GM13976 (cell line): ENCODE measurements at regions not wholly inside any gene's neighbourhood (a gene's known extent, or its start where the extent isn't known, plus 50 kb on each side); places are given as distances from the start of the nearest gene placed in this dataset.

Experiments used
- DNase-seq: peaks from one replicate; pipeline ENCODE4 v3.0.0; 2012; ENCODE audit warnings: low spot score
- in situ Hi-C: fragments of 300-500 bp; cut with MboI; formaldehyde crosslinking; loops from one replicate; pipeline ENCODE4 v1.12.0; 2022; ENCODE audit warnings: low sequenced_read_pairs, mixed read lengths, inconsistent platforms; ENCODE audit not compliant: unreplicated experiment
- TF ChIP-seq, protein P1 (sequence below): IDR thresholded peaks from 2 replicates; pipeline ENCODE4 v1.5.1; 2012; ENCODE audit warnings: borderline replicate concordance, mild to moderate bottlenecking; ENCODE audit not compliant: insufficient read depth; ENCODE audit errors: extremely low read depth, missing control alignments, control extremely low read depth

DNA sequence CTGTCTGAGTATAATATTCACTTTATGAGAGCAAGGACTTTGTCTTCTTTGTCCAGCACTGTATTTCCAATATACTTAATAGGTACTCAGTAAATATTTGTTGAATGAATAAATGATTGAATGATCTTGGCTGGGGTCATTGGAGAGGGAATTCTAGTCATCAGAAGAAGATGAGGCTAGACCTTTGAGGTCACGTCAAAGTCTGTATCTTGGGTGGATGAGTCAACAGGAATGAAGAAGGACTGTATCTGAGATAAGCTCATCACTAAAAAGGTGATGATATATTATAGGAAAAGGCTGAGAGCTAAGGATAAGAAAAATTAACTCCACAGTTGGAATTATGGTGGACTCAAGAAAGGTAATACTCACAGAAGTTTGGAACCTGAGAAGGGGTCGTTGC is 125.1 kb upstream of the MAGI3 start:
- in situ Hi-C loops: no loop called here
- TF ChIP-seq, protein P1, sequence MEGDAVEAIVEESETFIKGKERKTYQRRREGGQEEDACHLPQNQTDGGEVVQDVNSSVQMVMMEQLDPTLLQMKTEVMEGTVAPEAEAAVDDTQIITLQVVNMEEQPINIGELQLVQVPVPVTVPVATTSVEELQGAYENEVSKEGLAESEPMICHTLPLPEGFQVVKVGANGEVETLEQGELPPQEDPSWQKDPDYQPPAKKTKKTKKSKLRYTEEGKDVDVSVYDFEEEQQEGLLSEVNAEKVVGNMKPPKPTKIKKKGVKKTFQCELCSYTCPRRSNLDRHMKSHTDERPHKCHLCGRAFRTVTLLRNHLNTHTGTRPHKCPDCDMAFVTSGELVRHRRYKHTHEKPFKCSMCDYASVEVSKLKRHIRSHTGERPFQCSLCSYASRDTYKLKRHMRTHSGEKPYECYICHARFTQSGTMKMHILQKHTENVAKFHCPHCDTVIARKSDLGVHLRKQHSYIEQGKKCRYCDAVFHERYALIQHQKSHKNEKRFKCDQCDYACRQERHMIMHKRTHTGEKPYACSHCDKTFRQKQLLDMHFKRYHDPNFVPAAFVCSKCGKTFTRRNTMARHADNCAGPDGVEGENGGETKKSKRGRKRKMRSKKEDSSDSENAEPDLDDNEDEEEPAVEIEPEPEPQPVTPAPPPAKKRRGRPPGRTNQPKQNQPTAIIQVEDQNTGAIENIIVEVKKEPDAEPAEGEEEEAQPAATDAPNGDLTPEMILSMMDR: no peak
- DNase-seq: no peak

GRCh38 chr1:113266788-113267187 is 123.5 kb upstream of the MAGI3 start:
- TF ChIP-seq, protein P1: no peak
- no peak for DNase-seq
- in situ Hi-C loops: no loop called here

DNA sequence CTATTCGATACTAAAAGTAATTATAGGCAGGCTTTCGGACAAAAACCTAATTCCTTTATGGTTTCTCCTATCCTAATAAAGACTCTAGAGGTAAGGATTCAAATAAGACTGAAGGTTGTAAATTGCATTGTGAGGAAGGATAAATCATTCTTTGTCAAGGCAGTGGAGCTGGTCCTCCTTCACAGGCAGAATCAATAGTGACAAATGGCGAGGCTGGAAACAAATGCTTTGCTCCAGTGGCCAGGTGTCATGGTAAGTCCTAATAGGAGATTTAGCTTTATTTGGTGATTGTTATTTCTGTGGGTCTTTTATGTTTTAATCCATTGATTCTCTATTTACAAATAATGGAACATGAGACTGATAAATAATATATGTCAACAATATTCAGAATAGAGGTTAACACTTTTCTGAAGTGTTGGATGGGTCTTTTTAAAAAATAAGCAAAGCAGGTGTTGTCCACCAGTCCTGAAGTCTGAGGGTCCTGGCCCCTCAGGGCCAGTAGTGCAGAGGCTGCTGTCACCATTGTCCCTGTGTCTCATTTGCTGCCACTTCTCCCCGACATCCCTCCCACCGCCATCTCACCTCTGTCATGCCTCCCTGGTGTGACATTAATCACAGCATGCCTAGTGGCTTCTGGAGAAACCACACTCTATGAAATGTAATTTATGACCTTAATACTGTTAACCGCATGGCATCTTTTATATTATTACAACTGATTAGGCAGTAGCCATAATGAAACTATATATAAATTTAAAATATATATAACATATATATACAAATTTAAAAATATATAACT is 120.9 kb upstream of the MAGI3 start:
- TF ChIP-seq, protein P1: no peak
- in situ Hi-C loops: no loop called here
- DNase-seq: no peak

GRCh38 chr1:113271039-113271438 is 119.3 kb upstream of the MAGI3 start:
- DNase-seq: no peak
- TF ChIP-seq, protein P1: no peak
- in situ Hi-C loops: no loop called here

DNA sequence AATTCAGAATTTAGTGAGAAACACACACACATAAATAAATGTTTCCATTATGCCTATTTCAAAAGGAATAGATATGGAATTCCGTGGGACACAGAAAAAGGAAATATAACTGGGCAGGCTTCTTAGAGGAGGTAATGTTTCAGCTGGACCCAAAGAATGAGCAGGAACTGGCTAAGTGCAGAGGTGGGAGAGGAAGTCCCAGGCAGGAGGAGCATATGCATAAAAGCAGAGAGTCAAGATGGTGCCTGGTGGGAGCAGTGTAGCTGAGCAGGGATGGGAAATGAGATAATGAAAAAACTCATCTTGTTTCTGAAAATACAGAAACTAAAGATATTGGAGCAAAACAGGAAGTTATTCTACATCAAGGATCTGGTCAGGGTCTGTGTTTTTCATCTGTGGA is 115.2 kb upstream of the MAGI3 start:
- in situ Hi-C loops: no loop called here
- TF ChIP-seq, protein P1: no peak
- no peak for DNase-seq

- TF ChIP-seq, protein P1: no peak
- no peak for DNase-seq
- in situ Hi-C loops: no loop called here
These were observed 114.6 kb upstream of the MAGI3 start for GRCh38 chr1:113275691-113276090.
